Mammary epithelial cell (primary cell): ENCODE measurements at regions not wholly inside any gene's neighbourhood (a gene's known extent, or its start where the extent isn't known, plus 50 kb on each side); places are given as distances from the start of the nearest gene placed in this dataset.

ENCODE experiments used
- EZH2 ChIP-seq: IDR thresholded peaks from 2 replicates; pipeline ENCODE4 v1.6.1; 2012; ENCODE audit warnings: low read length, inconsistent platforms, borderline replicate concordance
- TF ChIP-seq, protein P1 (sequence below), 2 donors: IDR thresholded peaks in 1 of 2; conservative IDR thresholded peaks in 1 of 2; 2 replicates each; pipeline ENCODE4 v1.5.1; 2011 to 2012; ENCODE audit warnings: inconsistent platforms in 2 of 2, low read length in 2 of 2, mild to moderate bottlenecking in 2 of 2, control low read depth in 1 of 2, low read depth in 1 of 2; ENCODE audit not compliant: insufficient read depth in 1 of 2; ENCODE audit errors: extremely low read depth in 1 of 2

DNA sequence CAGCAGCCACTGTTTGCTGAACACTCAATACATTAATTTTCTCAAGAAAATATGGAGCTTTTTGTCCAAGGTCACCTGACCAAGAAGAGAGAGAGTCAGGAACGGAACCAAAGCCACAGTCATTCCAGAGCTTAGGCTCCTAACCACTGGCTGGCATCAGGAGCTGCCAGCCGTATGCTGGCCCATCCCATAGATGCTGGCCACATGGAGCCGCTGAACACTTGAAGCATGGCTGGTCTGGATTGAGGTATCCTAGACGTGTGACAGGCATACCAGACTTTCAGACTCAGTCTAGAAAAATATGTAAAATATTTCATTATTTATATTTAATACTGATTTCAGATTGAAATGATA, 458.7 kb downstream of the MATN1 start:
- TF ChIP-seq, protein P1, sequence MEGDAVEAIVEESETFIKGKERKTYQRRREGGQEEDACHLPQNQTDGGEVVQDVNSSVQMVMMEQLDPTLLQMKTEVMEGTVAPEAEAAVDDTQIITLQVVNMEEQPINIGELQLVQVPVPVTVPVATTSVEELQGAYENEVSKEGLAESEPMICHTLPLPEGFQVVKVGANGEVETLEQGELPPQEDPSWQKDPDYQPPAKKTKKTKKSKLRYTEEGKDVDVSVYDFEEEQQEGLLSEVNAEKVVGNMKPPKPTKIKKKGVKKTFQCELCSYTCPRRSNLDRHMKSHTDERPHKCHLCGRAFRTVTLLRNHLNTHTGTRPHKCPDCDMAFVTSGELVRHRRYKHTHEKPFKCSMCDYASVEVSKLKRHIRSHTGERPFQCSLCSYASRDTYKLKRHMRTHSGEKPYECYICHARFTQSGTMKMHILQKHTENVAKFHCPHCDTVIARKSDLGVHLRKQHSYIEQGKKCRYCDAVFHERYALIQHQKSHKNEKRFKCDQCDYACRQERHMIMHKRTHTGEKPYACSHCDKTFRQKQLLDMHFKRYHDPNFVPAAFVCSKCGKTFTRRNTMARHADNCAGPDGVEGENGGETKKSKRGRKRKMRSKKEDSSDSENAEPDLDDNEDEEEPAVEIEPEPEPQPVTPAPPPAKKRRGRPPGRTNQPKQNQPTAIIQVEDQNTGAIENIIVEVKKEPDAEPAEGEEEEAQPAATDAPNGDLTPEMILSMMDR (conservative IDR thresholded peaks at IDR 0.05 in 1 of 2, IDR thresholded peaks at IDR 0.05 in 1 of 2; ENCODE audit: extremely low read depth in 1 of 2, insufficient read depth in 1 of 2, low read depth in 1 of 2, low read length in 2 of 2) = no peak
- TF ChIP-seq EZH2 = no peak
